Mesodermal cell (in vitro differentiated cells): ENCODE measurements at regions not wholly inside any gene's neighbourhood (a gene's known extent, or its start where the extent isn't known, plus 50 kb on each side); places are given as distances from the start of the nearest gene placed in this dataset.

Source experiments
- H3K27ac ChIP-seq: 2 replicates; pipeline ENCODE4 v1.7.0; 2013; ENCODE audit warnings: mild to moderate bottlenecking, low read depth, low read length, moderate library complexity; ENCODE audit not compliant: severe bottlenecking
- H3K36me3 ChIP-seq: 2 replicates; pipeline ENCODE4 v1.7.1; 2013; ENCODE audit warnings: mild to moderate bottlenecking, low read length, moderate library complexity; ENCODE audit not compliant: control insufficient read depth, insufficient read depth
- H3K4me1 ChIP-seq: one replicate; pipeline ENCODE4 v1.7.1; 2013; ENCODE audit warnings: mild to moderate bottlenecking, low read length; ENCODE audit not compliant: insufficient read depth, control insufficient read depth, poor library complexity, severe bottlenecking
- H3K4me3 ChIP-seq: 2 replicates; pipeline ENCODE4 v1.7.0; 2013; ENCODE audit warnings: low read length, control low read depth, mild to moderate bottlenecking; ENCODE audit not compliant: insufficient read depth, poor library complexity, severe bottlenecking; ENCODE audit errors: extremely low read depth
- H3K9me3 ChIP-seq: 2 replicates; pipeline ENCODE4 v1.7.1; 2013; ENCODE audit warnings: mild to moderate bottlenecking, low read length, moderate library complexity; ENCODE audit not compliant: control insufficient read depth
- WGBS, 2 experiments: methylation state at CpG; one replicate each; pipeline ENCODE4 v1.1.5; 2013; ENCODE audit warnings: missing lambda C conversion rate in 2 of 2; ENCODE audit not compliant: insufficient coverage in 2 of 2; 5-methylcytosine and 5-hydroxymethylcytosine counted together

DNA sequence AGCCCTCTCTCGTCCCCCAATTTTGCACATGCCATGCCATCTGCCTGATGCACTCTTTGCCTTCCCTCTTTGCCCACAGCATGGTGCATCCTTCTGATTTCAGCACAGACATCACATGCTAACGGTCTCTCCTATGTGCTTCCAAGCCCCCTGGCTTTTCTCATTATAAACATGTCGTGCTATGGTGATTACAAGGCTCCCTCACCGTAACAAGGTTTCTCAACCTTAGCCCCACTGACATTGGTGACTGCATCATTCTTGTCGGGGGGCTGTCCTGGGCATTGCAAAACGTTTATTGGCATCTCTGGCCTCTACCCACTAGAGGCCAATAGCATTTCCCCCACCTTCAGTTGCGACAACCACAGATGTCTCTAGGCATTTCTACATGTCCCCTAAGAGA, 187.2 kb downstream of the TFAP2C start:
- Histone ChIP-seq H3K4me1 (no peaks in the 10 kb centered on the region), H3K9me3 (peaks cover 4% of the 10 kb centered on the region), H3K36me3 (no peaks in the 10 kb centered on the region), H3K4me3 (no peak overlapping the region), H3K27ac (no peak overlapping the region)
- WGBS, 2 experiments: 85 to 87% methylated on average over 7 of the region's 7 CpGs

- peaks cover 4% of the 10 kb centered on the region for H3K9me3 ChIP-seq
- no peaks in the 10 kb centered on the region for H3K36me3 ChIP-seq
- H3K4me1 ChIP-seq: no peaks in the 10 kb centered on the region
- WGBS, 2 experiments: 94 to 100% methylated on average over 3 of the region's 6 CpGs
- H3K27ac ChIP-seq: no peak overlapping the region
- no peak overlapping the region for H3K4me3 ChIP-seq
These were observed 188.9 kb downstream of the TFAP2C start for GRCh38 chr20:56817780-56818675.

- no peak overlapping the region for H3K27ac ChIP-seq
- peaks cover 4% of the 10 kb centered on the region for H3K9me3 ChIP-seq
- WGBS, 2 experiments: 80 to 97% methylated on average over 3 of the region's 3 CpGs
- no peak overlapping the region for H3K4me3 ChIP-seq
- H3K4me1 ChIP-seq: no peaks in the 10 kb centered on the region
- no peaks in the 10 kb centered on the region for H3K36me3 ChIP-seq
These were observed 191.9 kb downstream of the TFAP2C start for GRCh38 chr20:56820984-56821383.

DNA sequence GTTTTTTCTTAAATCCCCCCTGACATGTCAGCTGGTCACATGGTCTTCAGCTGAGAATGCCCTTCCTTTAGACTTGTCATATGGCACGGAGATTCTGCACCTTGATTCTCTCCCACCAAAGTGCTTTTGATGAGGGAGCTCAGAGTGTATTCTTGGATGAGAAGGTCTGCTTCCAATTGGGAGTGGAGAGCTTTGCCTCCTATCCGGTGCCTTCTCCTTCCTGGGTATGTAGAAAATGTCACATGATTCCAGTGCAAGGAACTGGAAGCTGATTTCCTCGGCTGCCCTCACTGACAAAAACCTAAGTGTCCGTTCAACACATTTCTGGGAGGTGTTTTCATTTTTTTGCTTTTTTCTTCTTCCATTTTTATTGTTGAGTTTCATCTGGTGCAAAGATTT, 197.2 kb downstream of the TFAP2C start:
- no peaks in the 10 kb centered on the region for H3K9me3 ChIP-seq
- H3K4me1 ChIP-seq: peaks cover 19% of the 10 kb centered on the region
- no peaks in the 10 kb centered on the region for H3K36me3 ChIP-seq
- no peak overlapping the region for H3K27ac ChIP-seq
- H3K4me3 ChIP-seq: no peak overlapping the region
- WGBS, 2 experiments: 88 to 90% methylated on average over 1 to 3 of the region's 4 CpGs

DNA sequence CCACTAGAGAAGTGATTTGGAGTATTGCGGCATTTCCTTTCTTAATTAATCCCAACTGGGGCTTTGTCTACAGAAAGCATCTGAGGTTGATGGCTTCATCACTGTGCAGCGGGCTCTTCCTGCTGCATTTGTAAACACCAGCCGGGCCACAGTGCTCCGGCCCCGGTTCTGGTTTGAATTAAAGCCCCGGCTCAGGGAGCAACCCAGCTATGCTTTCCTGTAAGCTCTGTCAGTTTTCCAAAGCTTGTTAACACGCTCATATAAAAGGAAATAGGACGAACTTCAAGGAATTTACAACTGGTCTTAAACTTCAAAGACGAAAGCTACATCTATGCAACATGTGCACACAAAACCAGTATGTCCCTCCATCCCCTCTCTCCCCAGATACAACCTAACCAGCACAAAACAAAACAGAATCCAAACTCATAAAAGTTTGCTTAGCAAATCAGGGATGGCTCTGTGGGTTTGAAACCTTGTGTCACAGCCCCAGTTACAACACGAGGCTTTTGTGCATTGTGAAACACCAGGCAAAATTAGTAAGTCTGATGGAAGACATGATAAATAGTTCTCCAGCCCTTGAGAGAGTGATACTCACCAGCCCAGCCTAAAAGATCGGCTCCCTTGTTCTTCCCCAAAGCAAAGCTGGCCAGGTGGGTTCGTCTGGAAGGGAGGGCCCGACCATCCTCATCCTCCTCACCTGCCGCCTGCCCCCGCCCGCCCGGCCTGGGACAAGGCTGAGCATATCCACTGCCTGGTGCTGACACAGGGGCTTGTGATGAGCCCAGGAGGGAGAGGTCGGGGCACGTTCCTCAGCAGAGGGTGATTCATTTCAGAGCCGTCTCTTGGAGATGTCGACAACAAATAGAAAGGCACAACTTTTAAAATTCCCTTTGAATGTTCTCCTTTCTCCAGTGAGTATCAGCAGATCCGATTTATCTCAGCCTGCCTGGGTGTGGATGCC, 197.9 kb downstream of the TFAP2C start:
- WGBS, 2 experiments: 81 to 91% methylated on average over 16 to 17 of the region's 22 CpGs
- no peaks in the 10 kb centered on the region for H3K36me3 ChIP-seq
- no peak overlapping the region for H3K27ac ChIP-seq
- H3K4me1 ChIP-seq: peaks cover 19% of the 10 kb centered on the region
- H3K4me3 ChIP-seq: no peak overlapping the region
- no peaks in the 10 kb centered on the region for H3K9me3 ChIP-seq

- Histone ChIP-seq H3K36me3 (no peaks in the 10 kb centered on the region), H3K27ac (no peak overlapping the region), H3K9me3 (no peaks in the 10 kb centered on the region), H3K4me1 (peaks cover 19% of the 10 kb centered on the region), H3K4me3 (no peak overlapping the region)
- 82 to 88% methylated on average over 10 to 11 of the region's 14 CpGs for WGBS, 2 experiments
These were observed 198.7 kb downstream of the TFAP2C start for GRCh38 chr20:56827763-56828162.

- Histone ChIP-seq H3K27ac (no peak overlapping the region), H3K36me3 (no peaks in the 10 kb centered on the region), H3K4me3 (no peak overlapping the region), H3K9me3 (no peaks in the 10 kb centered on the region), H3K4me1 (peaks cover 19% of the 10 kb centered on the region)
- 92 to 95% methylated on average over 8 of the region's 9 CpGs for WGBS, 2 experiments
These were observed 199.3 kb downstream of the TFAP2C start for GRCh38 chr20:56828402-56828801.

DNA sequence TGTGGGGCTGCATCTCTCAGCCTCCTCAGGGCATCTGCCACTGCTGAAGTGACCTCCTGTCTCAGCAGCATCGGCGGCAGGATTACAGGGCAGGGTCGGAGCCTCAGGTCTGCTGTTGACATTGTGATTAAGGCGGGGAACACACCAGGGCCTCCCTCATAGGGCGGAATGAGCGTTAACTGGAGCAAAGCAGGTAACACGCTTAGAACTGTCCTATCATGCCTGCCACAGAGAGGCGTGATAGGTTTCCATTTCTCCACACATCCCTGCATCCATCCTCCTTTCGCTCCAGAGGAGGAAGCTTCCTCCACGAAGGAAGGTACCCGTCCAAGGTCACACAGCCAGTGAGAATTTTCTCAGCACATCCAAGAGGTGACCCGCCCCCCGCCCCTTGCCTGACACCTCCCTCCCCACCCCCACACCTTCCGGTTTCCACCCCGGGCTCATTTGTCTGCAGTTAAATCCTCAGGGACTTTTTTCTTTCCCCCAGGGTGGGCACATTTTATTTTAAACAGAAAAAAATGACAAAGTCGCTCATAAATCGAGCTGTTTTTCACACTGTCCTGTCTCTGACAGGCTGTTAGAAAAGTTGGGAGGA, 200.8 kb downstream of the TFAP2C start:
- WGBS, 2 experiments: 42 to 50% methylated on average over 9 of the region's 17 CpGs
- no peak overlapping the region for H3K4me3 ChIP-seq
- H3K36me3 ChIP-seq: no peaks in the 10 kb centered on the region
- H3K4me1 ChIP-seq: peaks cover 19% of the 10 kb centered on the region
- H3K27ac ChIP-seq: no peak overlapping the region
- H3K9me3 ChIP-seq: no peaks in the 10 kb centered on the region

DNA sequence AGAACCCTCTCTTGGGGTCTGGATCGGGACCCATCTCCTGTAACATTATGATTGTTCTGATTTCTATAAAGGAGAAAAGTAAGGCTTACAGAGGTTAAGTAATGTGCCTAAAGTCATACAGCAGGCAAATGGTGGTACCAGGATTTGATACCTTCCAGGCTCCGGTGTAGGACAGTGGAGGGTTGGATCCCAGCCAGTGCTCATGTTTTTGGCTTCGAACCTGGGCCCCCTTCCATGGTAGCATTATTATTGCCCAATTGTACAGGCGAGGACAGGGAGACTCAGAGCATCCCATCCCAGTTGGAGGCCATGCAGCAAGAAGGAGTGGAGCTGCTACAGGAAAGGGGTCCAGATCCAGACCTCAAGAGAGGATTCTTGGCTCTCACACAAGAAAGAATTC, 202.7 kb downstream of the TFAP2C start:
- H3K36me3 ChIP-seq: no peaks in the 10 kb centered on the region
- peaks cover 15% of the 10 kb centered on the region for H3K4me1 ChIP-seq
- no peak overlapping the region for H3K4me3 ChIP-seq
- no peaks in the 10 kb centered on the region for H3K9me3 ChIP-seq
- no peak overlapping the region for H3K27ac ChIP-seq
- WGBS, 2 experiments: 88 to 100% methylated on average over 2 to 3 of the region's 4 CpGs

GRCh38 chr20:56833427-56833826, 204.3 kb downstream of the TFAP2C start:
- Histone ChIP-seq H3K27ac (no peak overlapping the region), H3K4me1 (peaks cover 3% of the 10 kb centered on the region), H3K9me3 (no peaks in the 10 kb centered on the region), H3K36me3 (no peaks in the 10 kb centered on the region), H3K4me3 (no peak overlapping the region)
- 72 to 94% methylated on average over 5 of the region's 5 CpGs for WGBS, 2 experiments
